Endothelial cell of umbilical vein (primary cell): ENCODE measurements at regions not wholly inside any gene's neighbourhood (a gene's known extent, or its start where the extent isn't known, plus 50 kb on each side); places are given as distances from the start of the nearest gene placed in this dataset.

Experiments
- BruUV-seq: library from RNA; stranded (reverse); fragments of 400-500 nt; replicated peaks from 2 replicates; lab custom pipeline; 2021; lab: Mats Ljungman, UMichigan
- CTCF ChIA-PET: fragments of 300-600, 350-600 bp; sonication (Branson Sonifier 250); formaldehyde crosslinking; loops from one replicate; lab custom pipeline; 2021; ENCODE audit warnings: antibody characterized with exemption, inconsistent platforms; lab: Charles Lee
- POLR2A ChIA-PET: fragments of 300-600, 350-600 bp; sonication (Branson Sonifier 250); formaldehyde crosslinking; loops from one replicate; lab custom pipeline; 2021; ENCODE audit warnings: antibody characterized with exemption, inconsistent platforms; lab: Charles Lee
- DNase-seq: peaks from one replicate; pipeline ENCODE4 v3.0.0-alpha.2; 2011; ENCODE audit warnings: low read depth, low spot score
- FAIRE-seq: peaks from 2 replicates; lab custom pipeline; 2011; peaks lifted over from hg19 to GRCh38; lab: Jason Lieb, UNC
- H2AFZ ChIP-seq: 2 replicates; pipeline ENCODE4 v1.6.0; 2012; ENCODE audit warnings: low read depth, low read length, control low read depth, inconsistent platforms
- H3K27ac ChIP-seq: 2 replicates; pipeline ENCODE4 v1.5.1; 2011; ENCODE audit warnings: low read depth, mild to moderate bottlenecking, control low read depth, low read length, moderate library complexity; ENCODE audit not compliant: insufficient read depth
- H3K27me3 ChIP-seq, 2 experiments: 2 replicates each; pipeline versions ENCODE4 v1.6.0 to v1.6.1; 2011; ENCODE audit warnings: low read length in 2 of 2, mixed read lengths in 1 of 2; ENCODE audit not compliant: control insufficient read depth in 2 of 2, insufficient read depth in 2 of 2
- H3K36me3 ChIP-seq, 2 experiments: 2 replicates in 1 of 2; 3 replicates in 1 of 2; pipeline ENCODE4 v1.5.1; 2011; ENCODE audit warnings: low read length in 2 of 2, mild to moderate bottlenecking in 1 of 2, moderate library complexity in 1 of 2; ENCODE audit not compliant: control insufficient read depth in 2 of 2, insufficient read depth in 2 of 2; ENCODE audit errors: extremely low read depth in 1 of 2
- H3K4me1 ChIP-seq: 3 replicates; pipeline ENCODE4 v1.5.1; 2011; ENCODE audit warnings: mild to moderate bottlenecking, low read length; ENCODE audit not compliant: control insufficient read depth, insufficient read depth; ENCODE audit errors: extremely low read depth
- H3K4me2 ChIP-seq: 2 replicates; pipeline ENCODE4 v1.6.1; 2011; ENCODE audit warnings: low read length, control low read depth, mixed read lengths; ENCODE audit not compliant: insufficient read depth
- H3K4me3 ChIP-seq, 3 experiments: fragments of 200-600 bp in 1 of 3; sonication (generic), shearing (Covaris generic) in 1 of 3; replicated peaks in 1 of 3; 2 replicates each; pipeline ENCODE4 v1.5.1; 2011 to 2016; ENCODE audit warnings: control low read depth in 3 of 3, low read length in 3 of 3, mild to moderate bottlenecking in 2 of 3, inconsistent platforms in 1 of 3, low read depth in 1 of 3, moderate library complexity in 1 of 3; ENCODE audit not compliant: insufficient read depth in 1 of 3
- H3K79me2 ChIP-seq: 2 replicates; pipeline ENCODE4 v1.6.0; 2012; ENCODE audit warnings: low read length, inconsistent platforms; ENCODE audit not compliant: control insufficient read depth, insufficient read depth
- H3K9ac ChIP-seq: replicated peaks from 2 replicates; pipeline ENCODE3; 2011; ENCODE audit warnings: low read length, control low read depth; ENCODE audit not compliant: insufficient read depth; ENCODE audit errors: extremely low read depth
- H3K9me1 ChIP-seq: replicated peaks from 3 replicates; pipeline ENCODE4 v1.6.0; 2011; ENCODE audit warnings: mild to moderate bottlenecking, low read length; ENCODE audit not compliant: control insufficient read depth, insufficient read depth; ENCODE audit errors: extremely low read depth
- H3K9me3 ChIP-seq: replicated peaks from 2 replicates; pipeline ENCODE4 v1.5.1; 2012; ENCODE audit warnings: low read length, inconsistent platforms; ENCODE audit not compliant: control insufficient read depth, insufficient read depth
- H4K20me1 ChIP-seq: replicated peaks from 2 replicates; pipeline ENCODE3; 2011; ENCODE audit warnings: mild to moderate bottlenecking, low read length; ENCODE audit not compliant: control insufficient read depth, insufficient read depth; ENCODE audit errors: extremely low read depth
- CTCF ChIP-seq, 2 donors: IDR thresholded peaks; 1 replicate in 1 of 2; 2 replicates in 1 of 2; pipeline ENCODE4 v1.5.1; 2011; ENCODE audit warnings: low read length in 2 of 2, mild to moderate bottlenecking in 2 of 2, moderate library complexity in 2 of 2, control low read depth in 1 of 2, inconsistent platforms in 1 of 2, low read depth in 1 of 2; ENCODE audit not compliant: insufficient read depth in 1 of 2; ENCODE audit errors: extremely low read depth in 1 of 2
- EZH2 ChIP-seq: IDR thresholded peaks from 2 replicates; pipeline ENCODE4 v1.6.1; 2012; ENCODE audit warnings: borderline replicate concordance, low read depth, mild to moderate bottlenecking, moderate library complexity, low read length, inconsistent platforms; ENCODE audit not compliant: severe bottlenecking
- FOS ChIP-seq: IDR thresholded peaks from 2 replicates; pipeline ENCODE4 v1.6.1; 2011; ENCODE audit warnings: mild to moderate bottlenecking, low read length, moderate library complexity, borderline replicate concordance; ENCODE audit not compliant: insufficient read depth
- GATA2 ChIP-seq: IDR thresholded peaks from 2 replicates; pipeline ENCODE4 v1.7.0; 2011; ENCODE audit warnings: low read depth, mild to moderate bottlenecking, moderate library complexity, mixed read lengths, low read length; ENCODE audit not compliant: insufficient read length, insufficient read depth
- JUN ChIP-seq: IDR thresholded peaks from 2 replicates; pipeline ENCODE4 v1.6.1; 2011; ENCODE audit warnings: borderline replicate concordance, low read depth; ENCODE audit not compliant: insufficient read length, insufficient read depth
- MAX ChIP-seq: IDR thresholded peaks from 2 replicates; pipeline ENCODE4 v1.6.1; 2011; ENCODE audit not compliant: insufficient read depth, insufficient read length
- MYC ChIP-seq: IDR thresholded peaks from one replicate; pipeline ENCODE4 v1.6.1; 2011; ENCODE audit warnings: mild to moderate bottlenecking, low read depth, low read length
- POLR2A ChIP-seq: IDR thresholded peaks from 2 replicates; pipeline ENCODE4 v1.6.1; 2012; ENCODE audit warnings: low read depth, mild to moderate bottlenecking, control low read depth, low read length
- POLR2AphosphoS5 ChIP-seq: IDR thresholded peaks from 2 replicates; pipeline ENCODE4 v1.6.1; 2012; ENCODE audit warnings: low read depth, mild to moderate bottlenecking, control low read depth, low read length, moderate library complexity; ENCODE audit not compliant: insufficient read depth
- dilution Hi-C: fragments of 300-500 bp; cut with MboI; formaldehyde crosslinking; loops from one replicate; pipeline ENCODE4 v1.15.0; 2019; ENCODE audit warnings: low sequenced_read_pairs; ENCODE audit not compliant: extremely low pct_ligation_motif_present
- intact Hi-C: fragments of 100-400 bp; cut with micrococcal nuclease; formaldehyde crosslinking; loops from one replicate; pipeline ENCODE4 v1.10.0; 2022

GRCh38 chr5:174789596-174789995 is 65.2 kb downstream of the MSX2 start:
- H2AFZ ChIP-seq, result no peak overlapping the region
- H3K27me3 ChIP-seq, result no peaks in the 10 kb centered on the region
- ChIA-PET CTCF (no interaction called here), POLR2A (no interaction called here)
- intact Hi-C loops (no loop called here), dilution Hi-C loops (no loop called here)
- H3K4me3 ChIP-seq, result no peak overlapping the region
- H3K9me3 ChIP-seq, result peaks cover 2% of the 10 kb centered on the region
- no peak overlapping the region for H3K9ac ChIP-seq
- no peaks in the 10 kb centered on the region for H4K20me1 ChIP-seq
- H3K36me3 ChIP-seq, result no peaks in the 10 kb centered on the region
- no peaks in the 10 kb centered on the region for H3K4me1 ChIP-seq
- H3K4me2 ChIP-seq, result no peak overlapping the region
- no TSS peak for BruUV-seq
- H3K79me2 ChIP-seq, result no peaks in the 10 kb centered on the region
- H3K27ac ChIP-seq, result no peak overlapping the region
- no peak for DNase-seq
- no peak for TF ChIP-seq MYC
- TF ChIP-seq GATA2, result no peak
- TF ChIP-seq POLR2AphosphoS5, result no peak
- no peak for TF ChIP-seq CTCF (IDR thresholded peaks at IDR 0.05; ENCODE audit: extremely low read depth in 1 of 2, insufficient read depth in 1 of 2, low read depth in 1 of 2, low read length in 2 of 2)
- TF ChIP-seq MAX, result no peak
- no peak for TF ChIP-seq FOS
- TF ChIP-seq JUN, result no peak
- no peak for TF ChIP-seq EZH2
- no peak for TF ChIP-seq POLR2A
- no peaks in the 10 kb centered on the region for H3K9me1 ChIP-seq
- no peak for FAIRE-seq
